HEK293 (cell line): ENCODE measurements at regions not wholly inside any gene's neighbourhood (a gene's known extent, or its start where the extent isn't known, plus 50 kb on each side); places are given as distances from the start of the nearest gene placed in this dataset.
"Not testable (repeated sequence)": the region's sequence is repeated elsewhere in the genome, so short reads cannot be mapped to it uniquely, and the experiment has no call there.

Experiments
- CTCF ChIP-seq: fragments of 450-650 bp; formaldehyde crosslinking; IDR thresholded peaks from 2 replicates; pipeline ENCODE4 v1.5.1; 2016; ENCODE audit warnings: missing biosample characterization, missing genetic modification characterization
- TRIM28 ChIP-seq: IDR thresholded peaks from 2 replicates; pipeline ENCODE4 v1.6.1; 2011; ENCODE audit warnings: low read length, control low read depth, borderline replicate concordance
- ZNF639 ChIP-seq: fragments of 450-650 bp; formaldehyde crosslinking; IDR thresholded peaks from 2 replicates; pipeline ENCODE4 v1.5.1; 2016; ENCODE audit warnings: missing biosample characterization, missing genetic modification characterization

- not testable (repeated sequence) for TF ChIP-seq CTCF (tag by site-specific recombination); ZNF639 (tag by site-specific recombination); TRIM28
These were observed 97.0 kb upstream of the NAA35 start for GRCh38 chr9:85843949-85844348.
